A549 (cell line): ENCODE measurements at regions not wholly inside any gene's neighbourhood (a gene's known extent, or its start where the extent isn't known, plus 50 kb on each side); places are given as distances from the start of the nearest gene placed in this dataset.

Experiments
- ATAC-seq, 2 experiments: fragments of 200-7000 bp in 1 of 2; fragments of >200 bp in 1 of 2; cut with Nextera tagmentation in 1 of 2; cut with Tn5 transposase in 1 of 2; 3 replicates each; pipeline versions ENCODE4 v1.8.0 to v1.9.1; 2018 to 2020; ENCODE audit warnings: mild to moderate bottlenecking in 1 of 2, moderate library complexity in 1 of 2
- CTCF ChIA-PET: fragments of 300-600 bp; sonication (Branson Sonifier 250); formaldehyde crosslinking; extraction: SDS; loops from one replicate; lab custom pipeline; 2021; ENCODE audit warnings: antibody characterized with exemption, inconsistent platforms; lab: Yijun Ruan, JAX
- POLR2A ChIA-PET: fragments of 350-600 bp; formaldehyde crosslinking; extraction: SDS; loops from one replicate; lab custom pipeline; 2021; ENCODE audit warnings: antibody characterized with exemption, inconsistent platforms; lab: Yijun Ruan, JAX
- DNase-seq, 2 experiments: peaks; one replicate each; pipeline versions ENCODE4 v3.0.0 to v3.0.0-alpha.2; 2011 to 2016; ENCODE audit warnings: low read depth in 1 of 2, low spot score in 1 of 2
- FAIRE-seq: peaks from 2 replicates; lab custom pipeline; 2011; peaks lifted over from hg19 to GRCh38; lab: Jason Lieb, UNC
- H3K27ac ChIP-seq, 2 experiments: fragments of >200 bp; sonication (Bioruptor Twin); formaldehyde crosslinking; 3 replicates each; pipeline ENCODE4 v1.5.1; 2016 to 2017
- H3K4me1 ChIP-seq: fragments of >200 bp; sonication (Bioruptor Twin); formaldehyde crosslinking; 3 replicates; pipeline ENCODE4 v1.6.1; 2016
- H3K4me2 ChIP-seq: fragments of >200 bp; sonication (Bioruptor Twin); formaldehyde crosslinking; 3 replicates; pipeline ENCODE4 v1.6.1; 2016
- H3K4me3 ChIP-seq: fragments of >200 bp; sonication (Bioruptor Twin); formaldehyde crosslinking; 3 replicates; pipeline ENCODE4 v1.5.1; 2016
- H3K9me3 ChIP-seq: fragments of >200 bp; sonication (Bioruptor Twin); formaldehyde crosslinking; 3 replicates; pipeline ENCODE4 v1.6.1; 2016
- BHLHE40 ChIP-seq: IDR thresholded peaks from 2 replicates; pipeline ENCODE4 v1.6.1; 2012; ENCODE audit warnings: low read depth, low read length, inconsistent platforms
- CBX2 ChIP-seq: fragments of 200-600 bp; sonication (generic); IDR thresholded peaks from 2 replicates; pipeline ENCODE4 v1.6.1; 2016; ENCODE audit warnings: low read depth, mild to moderate bottlenecking, borderline replicate concordance
- CHD2 ChIP-seq: fragments of 150-350 bp; IDR thresholded peaks from 2 replicates; pipeline ENCODE4 v1.6.1; 2014; ENCODE audit warnings: low read length; ENCODE audit not compliant: partially characterized antibody
- CHD4 ChIP-seq: fragments of 200-600 bp; sonication (generic); IDR thresholded peaks from 2 replicates; pipeline ENCODE4 v1.6.1; 2016; ENCODE audit warnings: antibody characterized with exemption, mild to moderate bottlenecking, borderline replicate concordance
- EHMT2 ChIP-seq: fragments of 200-600 bp; sonication (generic); IDR thresholded peaks from 2 replicates; pipeline ENCODE4 v1.6.1; 2016; ENCODE audit warnings: antibody characterized with exemption, low read depth, mild to moderate bottlenecking, moderate library complexity
- EP300 ChIP-seq, 2 experiments: fragments of >200 bp; sonication (Bioruptor Twin); formaldehyde crosslinking; IDR thresholded peaks; 2 replicates in 1 of 2; 3 replicates in 1 of 2; pipeline ENCODE4 v1.6.1; 2016 to 2017
- FOSB ChIP-seq: fragments of 250-450 bp; sonication (Bioruptor Pico); IDR thresholded peaks from 2 replicates; pipeline ENCODE4 v1.5.0; 2020; ENCODE audit warnings: mild to moderate bottlenecking, moderate library complexity
- FOSL2 ChIP-seq, 2 experiments: fragments of 450-650 bp in 1 of 2; fragments of >200 bp in 1 of 2; sonication (Bioruptor Twin) in 1 of 2; formaldehyde crosslinking; IDR thresholded peaks; 2 replicates each; pipeline versions ENCODE4 v1.5.0 to v1.6.1; 2016 to 2020; ENCODE audit warnings: mild to moderate bottlenecking in 1 of 2, moderate library complexity in 1 of 2
- FOXS1 ChIP-seq: fragments of 250-450 bp; sonication (Bioruptor Pico); IDR thresholded peaks from 2 replicates; pipeline ENCODE4 v1.5.0; 2020; ENCODE audit warnings: mild to moderate bottlenecking, moderate library complexity
- HOXA7 ChIP-seq: fragments of 250-450 bp; sonication (Bioruptor Pico); IDR thresholded peaks from 2 replicates; pipeline ENCODE4 v1.5.0; 2020; ENCODE audit warnings: mild to moderate bottlenecking, moderate library complexity
- HOXB5 ChIP-seq: fragments of 250-450 bp; sonication (Bioruptor Pico); IDR thresholded peaks from 2 replicates; pipeline ENCODE4 v1.5.0; 2020; ENCODE audit warnings: mild to moderate bottlenecking, moderate library complexity
- JUNB ChIP-seq: fragments of >200 bp; sonication (Bioruptor Twin); formaldehyde crosslinking; IDR thresholded peaks from 2 replicates; pipeline ENCODE4 v1.6.1; 2016
- MAFK ChIP-seq: fragments of 450-650 bp; IDR thresholded peaks from 2 replicates; pipeline ENCODE4 v1.6.1; 2014; ENCODE audit not compliant: partially characterized antibody
- MAX ChIP-seq: IDR thresholded peaks from 2 replicates; pipeline ENCODE4 v1.6.1; 2012
- MAZ ChIP-seq: fragments of 150-350 bp; IDR thresholded peaks from 2 replicates; pipeline ENCODE4 v1.6.1; 2014; ENCODE audit warnings: antibody characterized with exemption, low read depth, low read length, borderline replicate concordance
- PBX3 ChIP-seq: IDR thresholded peaks from 2 replicates; pipeline ENCODE4 v1.6.1; 2012
- POLR2A ChIP-seq: IDR thresholded peaks from 2 replicates; pipeline ENCODE4 v1.6.1; 2012; ENCODE audit warnings: mild to moderate bottlenecking, low read length
- RAD21 ChIP-seq, 2 experiments: fragments of >200 bp in 1 of 2; sonication (Bioruptor Twin) in 1 of 2; formaldehyde crosslinking in 1 of 2; IDR thresholded peaks in 1 of 2; conservative IDR thresholded peaks in 1 of 2; 2 replicates in 1 of 2; 3 replicates in 1 of 2; pipeline ENCODE4 v1.6.1; 2012 to 2018; ENCODE audit warnings: inconsistent platforms in 1 of 2
- RCOR1 ChIP-seq: fragments of 150-350 bp; IDR thresholded peaks from 2 replicates; pipeline ENCODE4 v1.6.1; 2014; ENCODE audit warnings: antibody characterized with exemption, low read length, low read depth
- TP53 ChIP-seq: fragments of 250-450 bp; sonication (Bioruptor Pico); IDR thresholded peaks from 2 replicates; pipeline ENCODE4 v1.5.0; 2021; ENCODE audit warnings: mild to moderate bottlenecking, moderate library complexity
- WGBS: methylation state at CpG from one replicate; pipeline ENCODE4 v1.1.6; 2017; ENCODE audit errors: missing lambda C conversion rate; 5-methylcytosine and 5-hydroxymethylcytosine counted together
- TF ChIP-seq, protein P1 (sequence below): fragments of 450-650 bp; IDR thresholded peaks from 2 replicates; pipeline ENCODE4 v1.6.1; 2014; ENCODE audit warnings: antibody characterized with exemption
- TF ChIP-seq, protein P2 (sequence below): fragments of 250-450 bp; sonication (Bioruptor Pico); IDR thresholded peaks from 2 replicates; pipeline ENCODE4 v1.5.0; 2021; ENCODE audit warnings: mild to moderate bottlenecking, moderate library complexity, borderline replicate concordance

- Histone ChIP-seq H3K9me3 (no peaks in the 10 kb centered on the region), H3K27ac (peak overlapping the region in 1 of 2 experiments; percentile 72; a peak in 1 of 6 replicates), H3K4me2 (no peak overlapping the region), H3K4me1 (peaks cover 35% of the 10 kb centered on the region), H3K4me3 (no peak overlapping the region)
- TF ChIP-seq HOXB5 (CRISPR knock-in tag) (no peak), HOXA7 (CRISPR knock-in tag) (no peak), PBX3 (no peak), FOXS1 (CRISPR knock-in tag) (no peak)
- TF ChIP-seq, protein P1, sequence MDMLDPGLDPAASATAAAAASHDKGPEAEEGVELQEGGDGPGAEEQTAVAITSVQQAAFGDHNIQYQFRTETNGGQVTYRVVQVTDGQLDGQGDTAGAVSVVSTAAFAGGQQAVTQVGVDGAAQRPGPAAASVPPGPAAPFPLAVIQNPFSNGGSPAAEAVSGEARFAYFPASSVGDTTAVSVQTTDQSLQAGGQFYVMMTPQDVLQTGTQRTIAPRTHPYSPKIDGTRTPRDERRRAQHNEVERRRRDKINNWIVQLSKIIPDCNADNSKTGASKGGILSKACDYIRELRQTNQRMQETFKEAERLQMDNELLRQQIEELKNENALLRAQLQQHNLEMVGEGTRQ: no peak
- no peak for FAIRE-seq
- no peak for ATAC-seq
- WGBS: 71% methylated on average over 2 of the region's 2 CpGs
- ChIA-PET POLR2A (no interaction called here), CTCF (interaction anchor here (0.7 to 6.5 kb wide), 4 partner anchors 13 to 249 kb away, joined by 3 to 27 read pairs (median 6); no protein-coding TSS in a partner anchor)
- no peak for DNase-seq
Observed at GRCh38 chr5:38669361-38669880, 113.0 kb upstream of the LIFR start.

DNA sequence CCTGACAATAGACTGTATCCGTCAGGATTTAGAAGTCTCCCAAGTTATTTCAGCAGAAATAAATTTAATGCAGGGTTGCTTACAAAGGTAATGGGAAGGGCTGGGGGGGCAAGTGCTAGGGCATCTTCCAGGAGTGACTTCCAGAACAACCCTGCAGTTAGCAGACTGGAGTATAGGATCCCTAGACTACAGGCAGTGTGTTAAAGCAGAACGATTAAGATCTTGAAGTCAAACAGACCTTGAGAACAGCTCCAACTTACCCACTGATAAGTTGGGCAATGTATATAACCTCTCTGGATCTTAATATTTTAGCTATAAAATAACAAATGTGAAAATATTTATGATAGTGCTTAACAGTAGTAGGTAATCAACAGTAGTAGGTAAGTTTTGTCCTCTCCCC lies 113.6 kb upstream of the LIFR start:
- Histone ChIP-seq H3K27ac (peak overlapping the region in 1 of 2 experiments; percentile 72; a peak in 1 of 6 replicates), H3K4me1 (peaks cover 35% of the 10 kb centered on the region)
- POLR2A ChIA-PET: no interaction called here
- DNase-seq (no peak), FAIRE-seq (no peak), ATAC-seq (no peak)
- WGBS: 79% methylated on average over 2 of the region's 2 CpGs
- no peak for TF ChIP-seq BHLHE40
- TF ChIP-seq EHMT2: no peak
- no peak for TF ChIP-seq POLR2A
- TF ChIP-seq, protein P2, sequence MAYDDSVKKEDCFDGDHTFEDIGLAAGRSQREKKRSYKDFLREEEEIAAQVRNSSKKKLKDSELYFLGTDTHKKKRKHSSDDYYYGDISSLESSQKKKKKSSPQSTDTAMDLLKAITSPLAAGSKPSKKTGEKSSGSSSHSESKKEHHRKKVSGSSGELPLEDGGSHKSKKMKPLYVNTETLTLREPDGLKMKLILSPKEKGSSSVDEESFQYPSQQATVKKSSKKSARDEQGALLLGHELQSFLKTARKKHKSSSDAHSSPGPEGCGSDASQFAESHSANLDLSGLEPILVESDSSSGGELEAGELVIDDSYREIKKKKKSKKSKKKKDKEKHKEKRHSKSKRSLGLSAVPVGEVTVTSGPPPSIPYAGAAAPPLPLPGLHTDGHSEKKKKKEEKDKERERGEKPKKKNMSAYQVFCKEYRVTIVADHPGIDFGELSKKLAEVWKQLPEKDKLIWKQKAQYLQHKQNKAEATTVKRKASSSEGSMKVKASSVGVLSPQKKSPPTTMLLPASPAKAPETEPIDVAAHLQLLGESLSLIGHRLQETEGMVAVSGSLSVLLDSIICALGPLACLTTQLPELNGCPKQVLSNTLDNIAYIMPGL: no peak
- TF ChIP-seq MAX: no peak
- TF ChIP-seq RAD21 (conservative IDR thresholded peaks at IDR 0.05 in 1 of 2, IDR thresholded peaks at IDR 0.05 in 1 of 2): no peak
- TF ChIP-seq CHD2: no peak
- no peak for TF ChIP-seq MAFK
- TF ChIP-seq TP53: no peak
- no peak for TF ChIP-seq MAZ
- TF ChIP-seq HOXB5 (CRISPR knock-in tag): no peak
- no peak for TF ChIP-seq EP300 (IDR thresholded peaks at IDR 0.05)
- TF ChIP-seq, all 56 proteins: peak for 0
- CTCF ChIA-PET: interaction anchor here (0.7 to 6.5 kb wide), 4 partner anchors 12 to 249 kb away, joined by 3 to 27 read pairs (median 6); no protein-coding TSS in a partner anchor
- no peak overlapping the region for H3K4me3 ChIP-seq
- H3K4me2 ChIP-seq: no peak overlapping the region
- no peaks in the 10 kb centered on the region for H3K9me3 ChIP-seq

DNA sequence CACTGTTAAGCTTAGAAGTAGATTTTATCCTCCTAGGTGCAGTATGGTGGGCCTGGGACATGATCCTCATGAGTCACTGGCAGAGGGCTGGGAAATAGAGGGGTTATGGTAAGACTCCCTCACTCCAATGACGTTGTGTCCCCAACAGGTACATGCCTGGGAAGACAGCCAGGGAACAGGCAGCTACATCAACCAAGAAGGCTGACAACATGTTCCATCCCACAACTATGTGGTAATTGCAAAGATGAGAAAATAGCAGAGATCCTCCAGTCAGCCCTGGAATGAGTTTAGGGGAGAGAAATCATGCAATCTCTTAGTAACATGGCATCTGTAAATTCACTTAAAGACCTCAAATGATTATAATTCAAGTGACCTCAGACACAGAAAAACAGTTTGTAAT lies 114.4 kb upstream of the LIFR start:
- no peak for TF ChIP-seq EHMT2
- TF ChIP-seq CHD4: no peak
- no peak for TF ChIP-seq FOSB (CRISPR knock-in tag)
- TF ChIP-seq CHD2: no peak
- no peak for TF ChIP-seq PBX3
- TF ChIP-seq EP300 (IDR thresholded peaks at IDR 0.05): no peak
- no peak for TF ChIP-seq HOXA7 (CRISPR knock-in tag)
- no peak for TF ChIP-seq JUNB
- TF ChIP-seq CBX2: no peak
- TF ChIP-seq, protein P1: no peak
- no peak for TF ChIP-seq RCOR1
- no peak for TF ChIP-seq FOSL2 (IDR thresholded peaks at IDR 0.05)
- TF ChIP-seq FOSL2 (CRISPR knock-in tag; IDR thresholded peaks at IDR 0.05): no peak
- no peak for ATAC-seq
- no peak for FAIRE-seq
- H3K9me3 ChIP-seq: no peaks in the 10 kb centered on the region
- peaks cover 35% of the 10 kb centered on the region for H3K4me1 ChIP-seq
- H3K27ac ChIP-seq: peak overlapping the region; percentile 25 to 72; a peak in 1 of 6 replicates
- ChIA-PET POLR2A (no interaction called here), CTCF (interaction anchor here (1.7 to 6.5 kb wide), 2 partner anchors 229 to 250 kb away, joined by 8 to 27 read pairs; no protein-coding TSS in a partner anchor)
- no peak overlapping the region for H3K4me3 ChIP-seq
- 50% methylated on average over 1 of the region's 1 CpG for WGBS
- no peak overlapping the region for H3K4me2 ChIP-seq
- no peak for DNase-seq
